ENCODE measurements at regions not wholly inside any gene's neighbourhood (a gene's known extent, or its start where the extent isn't known, plus 50 kb on each side); places are given as distances from the start of the nearest gene placed in this dataset.

DNA sequence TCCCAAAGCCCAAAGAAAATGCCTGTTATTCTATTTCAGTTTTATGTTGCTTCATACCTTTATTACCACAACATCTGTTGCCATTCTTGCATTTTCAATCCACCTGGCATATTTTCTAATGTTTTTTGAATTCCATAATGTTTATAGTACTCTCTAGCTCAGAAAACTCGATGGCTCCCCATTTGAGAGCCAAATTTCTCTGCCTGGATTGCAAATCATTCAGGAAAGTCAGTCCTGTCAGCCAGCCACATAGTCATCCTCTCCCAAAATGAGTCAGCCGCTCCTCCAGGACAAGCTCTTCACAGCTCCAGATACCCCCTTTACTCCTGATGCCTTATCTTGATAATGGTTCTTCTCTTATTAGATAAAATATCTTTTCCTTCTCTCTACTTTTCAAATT, 78.2 kb upstream of the ADCY2 start:
- ChIA-PET POLR2A (no interaction called here), CTCF (ENCODE audit: unreplicated experiment) (no interaction called here)
- Histone ChIP-seq H3K4me1 (ENCODE audit: insufficient read depth, low read length, poor library complexity, severe bottlenecking) (no peaks in the 10 kb centered on the region), H3K79me2 (ENCODE audit: insufficient read depth, low read depth, low read length) (no peaks in the 10 kb centered on the region), H3K4me3 (ENCODE audit: low read depth, low read length, poor library complexity, severe bottlenecking) (no peak overlapping the region), H3K9me2 (ENCODE audit: insufficient read depth, low read length) (no peaks in the 10 kb centered on the region), H3K9me3 (ENCODE audit: low read length) (no peaks in the 10 kb centered on the region), H2AFZ (ENCODE audit: low read length) (no peak overlapping the region), H3K4me2 (ENCODE audit: low read length) (no peak overlapping the region), H4K20me1 (ENCODE audit: insufficient read depth, low read length) (no peaks in the 10 kb centered on the region), H3K27ac (ENCODE audit: low read depth, low read length, poor library complexity, severe bottlenecking) (no peak overlapping the region), H3K36me3 (ENCODE audit: insufficient read depth, low read length) (no peaks in the 10 kb centered on the region)
- TF ChIP-seq EZH2phosphoT487 (IDR thresholded peaks at IDR 0.05; ENCODE audit: borderline replicate concordance, low read depth, low read length): no peak
- TF ChIP-seq, protein P1, sequence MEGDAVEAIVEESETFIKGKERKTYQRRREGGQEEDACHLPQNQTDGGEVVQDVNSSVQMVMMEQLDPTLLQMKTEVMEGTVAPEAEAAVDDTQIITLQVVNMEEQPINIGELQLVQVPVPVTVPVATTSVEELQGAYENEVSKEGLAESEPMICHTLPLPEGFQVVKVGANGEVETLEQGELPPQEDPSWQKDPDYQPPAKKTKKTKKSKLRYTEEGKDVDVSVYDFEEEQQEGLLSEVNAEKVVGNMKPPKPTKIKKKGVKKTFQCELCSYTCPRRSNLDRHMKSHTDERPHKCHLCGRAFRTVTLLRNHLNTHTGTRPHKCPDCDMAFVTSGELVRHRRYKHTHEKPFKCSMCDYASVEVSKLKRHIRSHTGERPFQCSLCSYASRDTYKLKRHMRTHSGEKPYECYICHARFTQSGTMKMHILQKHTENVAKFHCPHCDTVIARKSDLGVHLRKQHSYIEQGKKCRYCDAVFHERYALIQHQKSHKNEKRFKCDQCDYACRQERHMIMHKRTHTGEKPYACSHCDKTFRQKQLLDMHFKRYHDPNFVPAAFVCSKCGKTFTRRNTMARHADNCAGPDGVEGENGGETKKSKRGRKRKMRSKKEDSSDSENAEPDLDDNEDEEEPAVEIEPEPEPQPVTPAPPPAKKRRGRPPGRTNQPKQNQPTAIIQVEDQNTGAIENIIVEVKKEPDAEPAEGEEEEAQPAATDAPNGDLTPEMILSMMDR (conservative IDR thresholded peaks at IDR 0.05; ENCODE audit: low read length): no peak
- no TSS peak for BruUV-seq (replicated peaks)
- no peak for DNase-seq (ENCODE audit: low spot score)
- intact Hi-C loops (cut with micrococcal nuclease; ENCODE audit: unreplicated experiment): no loop called here

DNA sequence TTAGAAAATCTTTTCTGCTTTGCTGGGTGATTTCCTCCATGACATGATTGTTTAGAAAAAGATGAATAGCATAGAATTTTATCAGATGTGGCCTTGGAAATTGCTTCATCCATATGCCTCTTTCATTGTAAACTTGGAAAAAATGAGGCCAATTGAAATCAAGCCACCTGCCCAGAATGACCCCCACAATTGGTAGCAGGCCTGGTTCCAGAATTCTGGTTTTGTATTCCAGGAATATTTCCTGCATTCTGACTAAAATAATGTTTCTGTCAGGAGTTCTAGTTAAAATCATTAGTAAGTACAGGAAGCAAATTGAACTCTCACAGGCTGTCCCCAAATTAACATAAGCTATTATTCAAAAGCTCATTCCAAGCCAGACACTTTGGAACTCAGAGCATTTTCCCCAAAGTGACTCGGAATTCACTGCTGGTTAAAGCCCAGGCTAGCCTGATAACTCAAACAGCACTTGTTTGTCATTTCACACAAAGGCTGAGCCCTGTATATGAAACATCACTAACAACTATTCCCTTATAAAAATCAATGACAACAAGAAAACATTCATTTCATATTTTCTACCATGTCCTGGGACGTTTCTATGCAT, 75.1 kb upstream of the ADCY2 start:
- Histone ChIP-seq H3K9me2 (ENCODE audit: insufficient read depth, low read length) (no peaks in the 10 kb centered on the region), H3K4me1 (ENCODE audit: insufficient read depth, low read length, poor library complexity, severe bottlenecking) (no peaks in the 10 kb centered on the region), H3K36me3 (ENCODE audit: insufficient read depth, low read length) (no peaks in the 10 kb centered on the region), H3K4me3 (ENCODE audit: low read depth, low read length, poor library complexity, severe bottlenecking) (no peak overlapping the region), H3K9me3 (ENCODE audit: low read length) (no peaks in the 10 kb centered on the region), H2AFZ (ENCODE audit: low read length) (no peak overlapping the region), H3K4me2 (ENCODE audit: low read length) (no peak overlapping the region), H3K79me2 (ENCODE audit: insufficient read depth, low read depth, low read length) (no peaks in the 10 kb centered on the region), H4K20me1 (ENCODE audit: insufficient read depth, low read length) (no peaks in the 10 kb centered on the region), H3K27ac (ENCODE audit: low read depth, low read length, poor library complexity, severe bottlenecking) (no peak overlapping the region)
- DNase-seq (ENCODE audit: low spot score): no peak
- CTCF ChIA-PET (ENCODE audit: unreplicated experiment): no interaction called here
- POLR2A ChIA-PET: no interaction called here
- intact Hi-C loops (cut with micrococcal nuclease; ENCODE audit: unreplicated experiment): no loop called here
- BruUV-seq (replicated peaks): no TSS peak
- TF ChIP-seq, protein P1 (conservative IDR thresholded peaks at IDR 0.05; ENCODE audit: low read length): no peak

DNA sequence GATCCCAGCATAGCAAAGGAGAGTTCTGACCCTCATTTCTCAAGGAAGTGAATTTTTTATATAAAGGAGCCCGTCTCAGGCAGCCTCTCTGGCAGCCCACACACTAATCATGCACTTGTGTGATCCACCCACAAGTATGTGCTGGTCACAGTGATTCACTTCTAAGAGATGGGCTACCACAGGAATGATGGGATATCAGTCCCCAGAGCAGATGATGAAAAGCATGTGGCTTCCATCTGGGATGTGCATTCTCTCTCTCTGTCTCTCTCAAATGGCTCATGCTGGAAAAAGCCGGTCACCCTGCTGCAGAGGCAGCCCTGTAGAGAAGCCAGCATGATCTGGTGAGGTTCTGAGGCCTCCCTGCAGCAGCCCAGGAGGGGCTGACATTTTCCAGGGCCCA, 74.2 kb upstream of the ADCY2 start:
- Histone ChIP-seq H3K4me2 (ENCODE audit: low read length) (no peak overlapping the region), H3K36me3 (ENCODE audit: insufficient read depth, low read length) (no peaks in the 10 kb centered on the region), H3K79me2 (ENCODE audit: insufficient read depth, low read depth, low read length) (no peaks in the 10 kb centered on the region), H3K4me3 (ENCODE audit: low read depth, low read length, poor library complexity, severe bottlenecking) (no peak overlapping the region), H3K27ac (ENCODE audit: low read depth, low read length, poor library complexity, severe bottlenecking) (no peak overlapping the region), H4K20me1 (ENCODE audit: insufficient read depth, low read length) (no peaks in the 10 kb centered on the region), H3K9me3 (ENCODE audit: low read length) (no peaks in the 10 kb centered on the region), H2AFZ (ENCODE audit: low read length) (no peak overlapping the region), H3K4me1 (ENCODE audit: insufficient read depth, low read length, poor library complexity, severe bottlenecking) (no peaks in the 10 kb centered on the region), H3K9me2 (ENCODE audit: insufficient read depth, low read length) (no peaks in the 10 kb centered on the region)
- CTCF ChIA-PET (ENCODE audit: unreplicated experiment): no interaction called here
- POLR2A ChIA-PET: no interaction called here
- intact Hi-C loops (cut with micrococcal nuclease; ENCODE audit: unreplicated experiment): no loop called here
- TF ChIP-seq EZH2phosphoT487 (IDR thresholded peaks at IDR 0.05; ENCODE audit: borderline replicate concordance, low read depth, low read length): no peak
- TF ChIP-seq, protein P1 (conservative IDR thresholded peaks at IDR 0.05; ENCODE audit: low read length): no peak
- no peak for DNase-seq (ENCODE audit: low spot score)
- BruUV-seq (replicated peaks): no TSS peak
